ENCODE measurements at regions not wholly inside any gene's neighbourhood (a gene's known extent, or its start where the extent isn't known, plus 50 kb on each side); places are given as distances from the start of the nearest gene placed in this dataset.

GRCh38 chr13:88739195-88739594 lies 1068.0 kb downstream of the SLITRK5 start:
- ATAC-seq (ENCODE audit: insufficient number of reproducible peaks, low FRiP score, low read depth), result no peak
- Histone ChIP-seq H3K36me3 (no peaks in the 10 kb centered on the region), H3K27ac (no peak overlapping the region)

GRCh38 chr13:88744289-88744688 lies 1073.1 kb downstream of the SLITRK5 start:
- H3K4me1 ChIP-seq (ENCODE audit: control insufficient read depth in 1 of 2, low read depth in 2 of 2), result no peaks in the 10 kb centered on the region
- TF ChIP-seq CTCF (IDR thresholded peaks at IDR 0.05), result no peak

More at GRCh38 chr13:88739195-88739594, 1068.0 kb downstream of the SLITRK5 start:
- H3K9me3 ChIP-seq, result no peaks in the 10 kb centered on the region
- no peak for TF ChIP-seq CTCF (IDR thresholded peaks at IDR 0.05)
- H3K4me1 ChIP-seq (ENCODE audit: control insufficient read depth in 1 of 2, low read depth in 2 of 2), result no peaks in the 10 kb centered on the region
- no peak for DNase-seq (ENCODE audit: low spot score)
- no peak overlapping the region for H3K4me3 ChIP-seq
- no peaks in the 10 kb centered on the region for H3K27me3 ChIP-seq (replicated peaks; ENCODE audit: insufficient read depth)

GRCh38 chr13:88745011-88745410 lies 1073.8 kb downstream of the SLITRK5 start:
- Histone ChIP-seq H3K4me1 (ENCODE audit: control insufficient read depth in 1 of 2, low read depth in 2 of 2) (no peaks in the 10 kb centered on the region), H3K27me3 (replicated peaks; ENCODE audit: insufficient read depth) (no peaks in the 10 kb centered on the region), H3K9me3 (no peaks in the 10 kb centered on the region), H3K27ac (no peak overlapping the region), H3K4me3 (no peak overlapping the region), H3K36me3 (no peaks in the 10 kb centered on the region)
- no peak for TF ChIP-seq CTCF (IDR thresholded peaks at IDR 0.05)
- DNase-seq (ENCODE audit: low spot score), result no peak
- ATAC-seq (ENCODE audit: insufficient number of reproducible peaks, low FRiP score, low read depth), result no peak

More at GRCh38 chr13:88744289-88744688, 1073.1 kb downstream of the SLITRK5 start:
- Histone ChIP-seq H3K27ac (no peak overlapping the region), H3K36me3 (no peaks in the 10 kb centered on the region), H3K27me3 (replicated peaks; ENCODE audit: insufficient read depth) (no peaks in the 10 kb centered on the region), H3K9me3 (no peaks in the 10 kb centered on the region), H3K4me3 (no peak overlapping the region)
- DNase-seq (ENCODE audit: low spot score), result no peak
- ATAC-seq (ENCODE audit: insufficient number of reproducible peaks, low FRiP score, low read depth), result no peak

- Histone ChIP-seq H3K27ac (no peak overlapping the region), H3K27me3 (replicated peaks; ENCODE audit: insufficient read depth) (no peaks in the 10 kb centered on the region), H3K4me1 (ENCODE audit: control insufficient read depth in 1 of 2, low read depth in 2 of 2) (no peaks in the 10 kb centered on the region), H3K4me3 (no peak overlapping the region), H3K36me3 (no peaks in the 10 kb centered on the region), H3K9me3 (no peaks in the 10 kb centered on the region)
- DNase-seq (ENCODE audit: low spot score) (no peak), ATAC-seq (ENCODE audit: insufficient number of reproducible peaks, low FRiP score, low read depth) (no peak)
- TF ChIP-seq CTCF (IDR thresholded peaks at IDR 0.05), result no peak
These were observed 1080.9 kb downstream of the SLITRK5 start for GRCh38 chr13:88752041-88752440.

- Histone ChIP-seq H3K9me3 (no peaks in the 10 kb centered on the region), H3K36me3 (no peaks in the 10 kb centered on the region), H3K4me3 (no peak overlapping the region), H3K27me3 (replicated peaks; ENCODE audit: insufficient read depth) (no peaks in the 10 kb centered on the region), H3K27ac (no peak overlapping the region), H3K4me1 (ENCODE audit: control insufficient read depth in 1 of 2, low read depth in 2 of 2) (no peaks in the 10 kb centered on the region)
- no peak for TF ChIP-seq CTCF (IDR thresholded peaks at IDR 0.05)
- no peak for ATAC-seq (ENCODE audit: insufficient number of reproducible peaks, low FRiP score, low read depth)
- no peak for DNase-seq (ENCODE audit: low spot score)
These were observed 1083.0 kb downstream of the SLITRK5 start for GRCh38 chr13:88754141-88754540.

Measured in thoracic aorta (tissue), 2 donors.